Natural killer cell (primary cell): ENCODE measurements at regions not wholly inside any gene's neighbourhood (a gene's known extent, or its start where the extent isn't known, plus 50 kb on each side); places are given as distances from the start of the nearest gene placed in this dataset.

Source experiments
- ATAC-seq, 3 donors: fragments of 150-1000 bp in 2 of 3; fragments of 200-7000 bp in 1 of 3; cut with Tn5 transposase; 1 replicate in 1 of 3; 2 replicates in 2 of 3; pipeline ENCODE4 v1.10.0; 2021; ENCODE audit warnings: mild to moderate bottlenecking in 2 of 3, moderate library complexity in 2 of 3
- DNase-seq, 2 donors: peaks; one replicate each; pipeline versions ENCODE4 v3.0.0 to v3.0.0-alpha.2; 2013 to 2021; ENCODE audit warnings: mixed read lengths in 1 of 2
- H3K27ac ChIP-seq: one replicate; pipeline ENCODE4 v1.5.1; 2013; ENCODE audit warnings: mild to moderate bottlenecking, low read length
- H3K27me3 ChIP-seq: one replicate; pipeline ENCODE4 v1.6.1; 2013; ENCODE audit warnings: low read length; ENCODE audit not compliant: control insufficient read depth, insufficient read depth
- H3K36me3 ChIP-seq: one replicate; pipeline ENCODE4 v1.6.1; 2013; ENCODE audit warnings: low read length; ENCODE audit not compliant: control insufficient read depth, insufficient read depth
- H3K4me1 ChIP-seq: one replicate; pipeline ENCODE4 v1.6.1; 2013; ENCODE audit warnings: low read length; ENCODE audit not compliant: control insufficient read depth, insufficient read depth
- H3K4me3 ChIP-seq: one replicate; pipeline ENCODE4 v1.5.1; 2013; ENCODE audit warnings: low read length
- H3K9me3 ChIP-seq: one replicate; pipeline ENCODE4 v1.6.1; 2013; ENCODE audit warnings: low read length; ENCODE audit not compliant: control insufficient read depth, insufficient read depth
- H3K27ac Mint-ChIP-seq, 2 donors: one replicate each; pipeline ENCODE4 v1.8.0; 2022; ENCODE audit warnings: mild to moderate bottlenecking in 2 of 2, mixed read lengths in 2 of 2, moderate library complexity in 1 of 2
- H3K27me3 Mint-ChIP-seq, 2 donors: one replicate each; pipeline ENCODE4 v1.8.0; 2022; ENCODE audit warnings: low read depth in 2 of 2, mixed read lengths in 2 of 2
- H3K36me3 Mint-ChIP-seq: one replicate; pipeline ENCODE4 v1.8.0; 2022; ENCODE audit warnings: mixed read lengths
- H3K4me1 Mint-ChIP-seq, 2 donors: one replicate each; pipeline ENCODE4 v1.8.0; 2022; ENCODE audit warnings: mixed read lengths in 2 of 2
- H3K4me3 Mint-ChIP-seq: one replicate; pipeline ENCODE4 v1.8.0; 2022; ENCODE audit warnings: mild to moderate bottlenecking, moderate library complexity, mixed read lengths
- H3K9me3 Mint-ChIP-seq, 2 donors: one replicate each; pipeline ENCODE4 v1.8.0; 2022; ENCODE audit warnings: mixed read lengths in 2 of 2
- WGBS: methylation state at CpG from one replicate; pipeline ENCODE4 v1.1.7; 2013; ENCODE audit warnings: missing lambda C conversion rate; ENCODE audit not compliant: insufficient coverage; 5-methylcytosine and 5-hydroxymethylcytosine counted together
- intact Hi-C: fragments of 100-400 bp; cut with micrococcal nuclease; formaldehyde crosslinking; loops from one replicate; pipeline ENCODE4 v1.14.2; 2022
- TF ChIP-seq, protein P1 (sequence below): fragments of 200-600 bp; IDR thresholded peaks from one replicate; pipeline ENCODE4 v1.8.0; 2022; ENCODE audit warnings: antibody characterized with exemption

- WGBS = 98% methylated on average over 2 of the region's 3 CpGs
- Mint-ChIP-seq H3K36me3 (no peaks in the 10 kb centered on the region), H3K9me3 (peaks cover 4 to 5% of the 10 kb centered on the region in 2 donors), H3K4me3 (no peak overlapping the region), H3K4me1 (no peaks in the 10 kb centered on the region), H3K27me3 (no peaks in the 10 kb centered on the region), H3K27ac (no peak overlapping the region)
- DNase-seq = no peak
- intact Hi-C loops = no loop called here
- Histone ChIP-seq H3K27ac (no peak overlapping the region), H3K9me3 (no peaks in the 10 kb centered on the region), H3K27me3 (no peaks in the 10 kb centered on the region), H3K4me3 (no peak overlapping the region), H3K36me3 (no peaks in the 10 kb centered on the region), H3K4me1 (no peaks in the 10 kb centered on the region)
- no peak for ATAC-seq
- TF ChIP-seq, protein P1, sequence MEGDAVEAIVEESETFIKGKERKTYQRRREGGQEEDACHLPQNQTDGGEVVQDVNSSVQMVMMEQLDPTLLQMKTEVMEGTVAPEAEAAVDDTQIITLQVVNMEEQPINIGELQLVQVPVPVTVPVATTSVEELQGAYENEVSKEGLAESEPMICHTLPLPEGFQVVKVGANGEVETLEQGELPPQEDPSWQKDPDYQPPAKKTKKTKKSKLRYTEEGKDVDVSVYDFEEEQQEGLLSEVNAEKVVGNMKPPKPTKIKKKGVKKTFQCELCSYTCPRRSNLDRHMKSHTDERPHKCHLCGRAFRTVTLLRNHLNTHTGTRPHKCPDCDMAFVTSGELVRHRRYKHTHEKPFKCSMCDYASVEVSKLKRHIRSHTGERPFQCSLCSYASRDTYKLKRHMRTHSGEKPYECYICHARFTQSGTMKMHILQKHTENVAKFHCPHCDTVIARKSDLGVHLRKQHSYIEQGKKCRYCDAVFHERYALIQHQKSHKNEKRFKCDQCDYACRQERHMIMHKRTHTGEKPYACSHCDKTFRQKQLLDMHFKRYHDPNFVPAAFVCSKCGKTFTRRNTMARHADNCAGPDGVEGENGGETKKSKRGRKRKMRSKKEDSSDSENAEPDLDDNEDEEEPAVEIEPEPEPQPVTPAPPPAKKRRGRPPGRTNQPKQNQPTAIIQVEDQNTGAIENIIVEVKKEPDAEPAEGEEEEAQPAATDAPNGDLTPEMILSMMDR = no peak
Measured at GRCh38 chr20:11426948-11427347, 490.7 kb upstream of the BTBD3 start.

GRCh38 chr20:11429168-11429567, 488.5 kb upstream of the BTBD3 start:
- no peaks in the 10 kb centered on the region for H3K27me3 ChIP-seq
- no peaks in the 10 kb centered on the region for H3K36me3 Mint-ChIP-seq
- 65% methylated on average over 2 of the region's 2 CpGs for WGBS

GRCh38 chr20:11429889-11430519, 487.7 kb upstream of the BTBD3 start:
- 79% methylated on average over 5 of the region's 5 CpGs for WGBS
- no peaks in the 10 kb centered on the region for H3K27me3 ChIP-seq
- H3K4me1 Mint-ChIP-seq = no peaks in the 10 kb centered on the region
- H3K4me3 ChIP-seq = no peak overlapping the region
- no peak overlapping the region for H3K27ac ChIP-seq
- H3K9me3 Mint-ChIP-seq = peaks cover 11% of the 10 kb centered on the region in 2 donors
- intact Hi-C loops = no loop called here
- no peak overlapping the region for H3K4me3 Mint-ChIP-seq
- no peaks in the 10 kb centered on the region for H3K36me3 ChIP-seq
- H3K9me3 ChIP-seq = no peaks in the 10 kb centered on the region
- ATAC-seq (no peak), DNase-seq (no peak)
- H3K27ac Mint-ChIP-seq = no peak overlapping the region
- H3K36me3 Mint-ChIP-seq = no peaks in the 10 kb centered on the region
- no peaks in the 10 kb centered on the region for H3K27me3 Mint-ChIP-seq
- TF ChIP-seq, protein P1 = no peak
- H3K4me1 ChIP-seq = no peaks in the 10 kb centered on the region

More at GRCh38 chr20:11429168-11429567, 488.5 kb upstream of the BTBD3 start:
- no peaks in the 10 kb centered on the region for H3K9me3 ChIP-seq
- no peak overlapping the region for H3K27ac ChIP-seq
- H3K9me3 Mint-ChIP-seq = peaks cover 6 to 9% of the 10 kb centered on the region in 2 donors
- ATAC-seq (no peak), DNase-seq (no peak)
- H3K4me1 Mint-ChIP-seq = no peaks in the 10 kb centered on the region
- no peak overlapping the region for H3K4me3 Mint-ChIP-seq
- no peaks in the 10 kb centered on the region for H3K4me1 ChIP-seq
- intact Hi-C loops = no loop called here
- no peaks in the 10 kb centered on the region for H3K27me3 Mint-ChIP-seq
- no peak overlapping the region for H3K27ac Mint-ChIP-seq
- H3K4me3 ChIP-seq = no peak overlapping the region
- H3K36me3 ChIP-seq = no peaks in the 10 kb centered on the region
- TF ChIP-seq, protein P1 = no peak

- H3K36me3 Mint-ChIP-seq = no peaks in the 10 kb centered on the region
- no peaks in the 10 kb centered on the region for H3K27me3 ChIP-seq
- ATAC-seq = no peak
- H3K9me3 Mint-ChIP-seq = peaks cover 12 to 13% of the 10 kb centered on the region in 2 donors
- H3K4me1 ChIP-seq = no peaks in the 10 kb centered on the region
- DNase-seq = no peak
- no peaks in the 10 kb centered on the region for H3K36me3 ChIP-seq
- no peaks in the 10 kb centered on the region for H3K4me1 Mint-ChIP-seq
- no peak overlapping the region for H3K4me3 ChIP-seq
- H3K27ac Mint-ChIP-seq = no peak overlapping the region
- TF ChIP-seq, protein P1 = no peak
- intact Hi-C loops = no loop called here
- H3K4me3 Mint-ChIP-seq = no peak overlapping the region
- no peak overlapping the region for H3K27ac ChIP-seq
- 68% methylated on average over 3 of the region's 3 CpGs for WGBS
- H3K9me3 ChIP-seq = no peaks in the 10 kb centered on the region
- H3K27me3 Mint-ChIP-seq = no peaks in the 10 kb centered on the region
Measured at GRCh38 chr20:11430652-11431051, 487.0 kb upstream of the BTBD3 start.
